NCI-H1417 treated with DMSO at 0.1 percent for 48 hours (cell line): ENCODE measurements at regions not wholly inside any gene's neighbourhood (a gene's known extent, or its start where the extent isn't known, plus 50 kb on each side); places are given as distances from the start of the nearest gene placed in this dataset.
A peak's percentile ranks its signal among the peaks of the same experiment; 100 is the strongest.
"Not testable (repeated sequence)": the region's sequence is repeated elsewhere in the genome, so short reads cannot be mapped to it uniquely, and the experiment has no call there.

ENCODE experiments used
- DNase-seq: peaks from one replicate; lab custom pipeline; 2025; lab: John Stamatoyannopoulos, UW

DNA sequence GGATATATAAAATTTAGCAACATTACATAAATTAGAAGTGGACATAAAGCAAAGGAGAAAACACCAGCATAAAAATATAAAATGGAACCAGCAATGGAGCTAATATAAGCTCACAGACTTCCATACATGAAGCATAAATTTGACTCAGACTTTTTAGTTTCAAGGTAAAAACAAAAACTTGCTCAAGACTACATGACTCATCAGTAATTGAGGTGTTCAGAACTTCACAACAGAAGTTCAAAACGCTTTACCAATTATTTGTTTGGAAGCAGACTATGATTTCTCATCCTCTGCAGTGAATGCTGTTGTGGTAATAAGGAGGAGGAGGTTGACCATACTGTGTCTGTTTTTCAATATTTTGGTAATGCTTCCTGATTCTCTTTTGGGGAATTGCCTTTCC, 192.0 kb upstream of the MEIS1 start:
- not testable (repeated sequence) for DNase-seq

DNA sequence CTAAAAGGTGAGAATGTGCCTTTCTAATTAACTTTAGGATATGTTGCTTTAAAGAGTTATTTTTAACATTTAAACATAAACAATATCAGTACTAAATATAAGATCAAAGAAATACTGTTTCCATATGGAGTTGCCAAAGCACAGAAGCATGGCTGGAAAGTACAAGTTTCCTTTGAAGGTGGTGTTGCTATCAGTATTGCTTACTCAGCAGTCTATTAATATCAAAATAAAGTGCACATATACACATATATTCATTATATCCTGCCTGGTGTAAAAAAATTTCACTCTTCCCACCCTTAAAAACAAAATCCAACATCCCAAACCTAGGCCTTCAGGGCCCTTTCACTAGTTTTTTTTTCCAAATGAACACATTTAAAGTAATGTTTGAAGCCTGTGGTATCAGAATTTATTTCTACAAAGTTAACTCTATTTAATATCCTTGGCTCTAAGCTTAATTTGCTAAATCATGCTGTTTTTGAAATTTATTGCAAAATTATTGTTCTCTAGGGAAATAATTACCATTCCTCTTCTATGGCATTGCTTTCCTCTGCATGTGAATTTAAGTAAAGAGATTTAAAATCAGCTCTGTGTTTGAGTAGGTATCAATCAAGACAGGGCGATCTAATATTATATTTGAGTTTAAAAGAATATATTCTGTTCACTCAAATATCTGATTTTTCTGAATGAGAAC, 192.7 kb upstream of the MEIS1 start:
- no peak for DNase-seq

GRCh38 chr2:66240286-66240685, 194.6 kb upstream of the MEIS1 start:
- DNase-seq: no peak

DNA sequence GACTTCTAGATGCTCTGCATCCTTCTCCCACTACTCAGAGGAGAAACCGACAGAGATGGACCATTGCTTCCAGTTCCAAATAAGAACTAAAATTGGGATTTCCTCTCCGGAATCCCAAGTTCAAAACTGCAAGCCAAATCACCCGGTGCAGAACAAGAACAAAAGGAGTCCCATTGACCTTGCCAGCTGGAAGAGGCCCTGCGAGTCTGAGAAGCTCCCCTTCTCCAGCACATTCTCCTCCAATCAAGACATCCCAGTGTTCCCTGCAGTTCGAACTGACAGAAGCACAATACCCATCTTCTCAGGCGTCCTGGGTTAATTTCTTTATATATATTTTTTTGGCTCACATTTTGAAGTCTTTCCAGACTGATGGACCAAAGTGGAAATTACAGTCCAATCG, 195.3 kb upstream of the MEIS1 start:
- DNase-seq: no peak

DNA sequence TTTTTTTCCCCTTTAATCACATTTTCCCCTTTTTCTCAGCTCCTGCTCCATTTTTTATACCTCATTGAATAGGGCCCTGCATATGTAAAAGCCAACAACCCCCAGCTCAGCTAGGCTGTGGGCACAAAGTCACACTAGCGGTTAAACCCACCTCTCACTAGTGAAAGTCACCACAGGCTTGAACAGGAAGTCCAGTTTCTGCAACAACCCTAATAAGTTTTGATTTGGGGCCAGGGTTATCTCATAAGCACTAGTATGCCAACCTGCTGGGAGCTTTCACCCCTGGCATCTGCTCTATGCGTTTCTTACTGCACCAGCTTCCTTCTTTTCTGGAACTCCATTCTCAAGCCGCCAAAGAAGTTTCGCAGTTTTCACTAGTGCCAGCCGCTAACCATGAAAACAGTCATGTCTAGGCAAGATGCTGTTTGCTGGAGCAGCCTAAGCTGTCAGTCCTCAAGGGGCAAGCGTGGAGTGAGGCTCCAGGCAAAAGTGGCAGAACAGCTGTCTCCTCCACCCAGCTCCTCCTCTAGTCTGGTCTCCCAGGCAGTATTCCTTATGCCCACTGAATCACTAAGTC, 197.0 kb upstream of the MEIS1 start:
- DNase-seq: no peak

- DNase-seq: no peak
Observed at GRCh38 chr2:66236816-66237802, 197.8 kb upstream of the MEIS1 start.

DNA sequence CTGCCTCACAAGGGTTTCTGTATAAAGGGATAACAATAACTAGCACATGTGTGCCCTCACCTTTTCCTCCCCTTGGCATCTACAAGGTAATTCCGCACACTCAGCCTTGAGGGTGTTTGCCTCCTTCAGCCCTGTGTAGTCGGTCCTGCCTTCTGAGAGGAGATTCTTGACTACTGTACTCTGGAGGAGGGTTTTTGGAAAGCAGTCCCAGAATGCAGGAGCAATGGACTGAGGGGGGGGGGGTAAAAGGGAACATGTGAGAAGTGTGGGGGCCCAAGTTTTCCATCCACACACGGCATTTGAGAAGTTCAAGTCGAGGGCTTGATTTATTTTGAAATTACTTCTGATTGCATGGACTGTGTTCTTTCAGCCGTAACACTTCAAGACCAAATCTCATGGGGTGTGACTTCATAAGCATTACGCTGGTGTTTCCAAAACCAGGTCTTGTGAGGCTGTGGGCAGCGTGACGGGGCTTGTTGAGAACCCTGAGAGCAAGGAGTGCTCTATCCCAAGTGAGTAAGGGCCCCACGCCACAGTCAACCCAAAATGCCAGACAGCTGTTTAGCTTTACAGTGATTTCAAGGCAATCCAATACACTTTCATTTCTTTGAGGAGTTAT, 198.7 kb upstream of the MEIS1 start:
- DNase-seq: no peak

- no peak for DNase-seq
Observed at GRCh38 chr2:66235428-66235827, 199.5 kb upstream of the MEIS1 start.

DNA sequence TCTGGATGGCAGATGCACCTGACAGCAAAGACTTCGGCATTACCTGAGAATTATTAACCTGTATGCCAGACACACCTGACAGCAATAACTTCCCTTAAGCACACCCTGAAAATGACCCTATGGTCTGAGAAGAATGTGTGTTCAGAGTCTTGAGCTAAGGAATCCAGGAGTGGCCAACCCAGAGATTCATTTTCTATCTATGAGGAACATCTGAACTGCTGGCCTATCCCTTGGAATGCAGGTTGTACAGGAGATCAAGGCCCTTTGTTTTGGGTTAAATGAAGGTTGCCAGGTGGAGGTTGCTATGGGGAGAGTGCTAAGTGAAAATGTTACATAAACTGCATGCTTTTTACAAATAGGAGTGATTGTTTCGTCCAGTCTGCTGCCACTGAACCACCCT, 200.9 kb upstream of the MEIS1 start:
- no peak for DNase-seq

- DNase-seq: no peak
Observed at GRCh38 chr2:66228128-66228547, 206.8 kb upstream of the MEIS1 start.

GRCh38 chr2:66217039-66217585, 217.8 kb upstream of the MEIS1 start:
- no peak for DNase-seq

GRCh38 chr2:66212749-66213148, 222.2 kb upstream of the MEIS1 start:
- DNase-seq: no peak

DNA sequence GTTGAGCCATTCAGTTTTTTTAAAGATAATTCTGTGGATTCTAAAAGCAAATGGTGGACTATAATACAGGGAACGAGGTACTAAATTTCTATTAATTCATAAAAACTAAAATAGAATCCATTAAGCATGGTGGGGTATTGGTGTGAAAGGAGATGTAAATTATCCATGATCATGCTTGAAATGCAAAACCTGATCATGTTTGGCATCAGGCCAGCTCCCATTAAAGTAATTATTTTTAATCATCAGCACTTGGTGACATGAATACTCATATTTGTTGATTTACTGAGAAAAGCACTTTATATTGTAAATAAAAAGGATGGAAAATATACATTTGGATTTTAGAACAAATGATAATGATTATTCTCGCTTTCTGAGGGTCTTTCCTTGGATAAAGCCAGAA, 232.3 kb upstream of the MEIS1 start:
- peak; percentile 49 for DNase-seq

- DNase-seq: no peak
Observed at GRCh38 chr2:66201242-66201641, 233.7 kb upstream of the MEIS1 start.

DNA sequence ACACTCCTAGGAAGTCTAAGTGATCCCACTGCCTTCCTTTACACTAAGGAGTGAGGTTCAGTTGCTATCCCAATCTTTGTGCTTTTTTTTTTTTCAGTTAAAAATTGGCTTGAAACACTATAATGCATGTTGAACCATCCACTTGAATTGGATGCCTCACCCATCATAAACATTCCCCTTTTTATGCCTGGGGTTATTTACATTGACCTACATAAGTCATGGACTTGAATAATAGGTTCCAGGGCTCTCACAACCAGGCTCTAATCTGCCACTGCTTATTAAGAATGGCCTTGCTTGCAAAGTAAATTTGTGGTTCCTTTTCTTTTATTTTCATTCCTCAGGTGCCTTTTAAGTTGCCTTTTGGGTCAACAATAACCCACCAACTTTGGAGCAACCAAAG, 236.1 kb upstream of the MEIS1 start:
- DNase-seq: no peak

- DNase-seq: no peak
Observed at GRCh38 chr2:66192888-66193287, 242.0 kb upstream of the MEIS1 start.

DNA sequence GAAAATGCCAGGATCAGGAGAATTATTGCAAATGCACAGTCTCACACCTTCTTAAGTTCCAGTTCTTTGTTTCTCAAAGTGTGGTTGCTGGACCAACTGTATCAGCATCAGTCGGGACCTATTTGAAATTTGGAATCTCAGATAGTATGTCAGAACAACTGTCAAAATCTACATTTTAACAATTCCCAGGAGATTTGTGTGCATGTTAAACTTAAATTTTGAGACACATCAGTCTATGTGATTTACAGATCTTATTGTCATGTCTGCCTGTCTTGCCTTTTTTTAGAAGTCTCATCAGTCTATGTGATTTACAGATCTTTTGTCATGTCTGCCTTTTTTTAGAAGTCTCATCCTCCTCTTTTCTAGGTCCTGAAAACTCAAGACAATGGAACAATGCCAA, 243.6 kb upstream of the MEIS1 start:
- no peak for DNase-seq

- no peak for DNase-seq
Observed at GRCh38 chr2:66189553-66189952, 245.4 kb upstream of the MEIS1 start.

GRCh38 chr2:66186537-66186936, 248.4 kb upstream of the MEIS1 start:
- no peak for DNase-seq

DNA sequence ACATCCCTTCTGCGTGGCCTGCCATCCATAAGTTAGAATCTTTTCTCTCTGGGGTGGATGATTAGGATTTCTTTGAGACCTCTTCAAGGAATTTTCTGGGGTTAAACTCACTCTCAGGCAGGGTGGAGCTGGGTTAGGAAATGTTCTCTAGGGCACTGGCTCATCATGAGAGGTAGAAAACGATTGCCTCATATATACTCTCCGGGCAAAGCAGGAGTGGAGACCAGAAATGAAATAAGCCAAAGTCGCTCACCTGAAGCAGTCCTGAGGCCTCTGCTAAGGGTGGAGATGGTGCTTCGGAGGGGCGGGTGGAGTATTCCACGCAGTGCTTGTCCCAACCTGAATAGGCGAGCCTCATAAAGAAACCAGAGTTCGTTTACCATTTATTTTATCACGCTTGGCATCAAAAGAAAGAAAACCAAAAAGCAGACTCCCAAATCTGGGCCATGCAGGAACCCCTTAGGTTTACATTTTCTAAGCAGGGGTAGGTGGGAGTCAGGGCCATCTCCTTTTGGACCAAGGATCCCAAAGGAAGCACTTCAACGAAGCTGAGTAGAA, 249.3 kb upstream of the MEIS1 start:
- DNase-seq: no peak

DNA sequence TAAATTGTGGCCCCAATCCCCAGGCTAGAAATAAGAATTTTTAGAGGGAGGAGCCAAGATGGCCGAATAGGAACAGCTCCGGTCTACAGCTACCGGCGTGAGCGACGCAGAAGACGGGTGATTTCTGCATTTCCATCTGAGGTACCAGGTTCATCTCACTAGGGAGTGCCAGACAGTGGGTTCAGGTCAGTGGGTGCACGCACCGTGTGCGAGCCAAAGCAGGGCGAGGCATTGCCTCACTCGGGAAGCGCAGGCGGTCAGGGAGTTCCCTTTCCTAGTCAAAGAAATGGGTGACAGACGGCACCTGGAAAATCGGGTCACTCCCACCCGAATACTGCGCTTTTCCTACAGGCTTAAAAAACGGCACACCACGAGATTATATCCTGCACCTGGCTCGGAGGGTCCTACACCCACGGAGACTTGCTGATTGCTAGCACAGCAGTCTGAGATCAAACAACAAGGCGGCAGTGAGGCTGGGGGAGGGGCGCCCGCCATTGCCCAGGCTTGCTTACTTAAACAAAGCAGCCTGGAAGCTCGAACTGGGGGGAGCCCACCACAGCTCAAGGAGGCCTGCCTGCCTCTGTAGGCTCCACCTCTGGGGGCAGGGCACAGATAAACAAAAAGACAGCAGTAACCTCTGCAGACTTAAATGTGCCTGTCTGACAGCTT, 257.7 kb upstream of the MEIS1 start:
- DNase-seq: not testable (repeated sequence)
